ENCODE measurements at regions not wholly inside any gene's neighbourhood (a gene's known extent, or its start where the extent isn't known, plus 50 kb on each side); places are given as distances from the start of the nearest gene placed in this dataset.

DNA sequence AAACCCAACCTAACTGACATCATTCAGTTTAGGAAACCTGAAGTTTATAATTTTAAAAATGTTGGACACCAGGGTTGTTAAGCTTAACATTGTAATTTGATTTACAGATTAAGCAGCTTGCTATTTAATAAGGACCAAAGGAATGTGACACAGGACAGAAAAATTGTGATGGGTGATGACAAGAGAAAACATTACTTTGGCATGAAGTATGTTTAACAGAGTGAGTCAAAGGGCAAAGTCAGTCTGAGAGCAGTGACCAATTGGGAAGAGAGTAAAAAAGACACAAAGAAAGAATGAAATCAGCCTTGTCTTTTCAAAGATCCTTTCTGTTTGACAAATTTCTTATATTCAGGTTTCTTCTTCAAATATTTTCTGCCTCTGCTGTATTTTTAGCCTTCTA lies 1301.6 kb downstream of the SI start:
- ATAC-seq = no peak
- H3K4me1 ChIP-seq = no peaks in the 10 kb centered on the region
- no peak overlapping the region for H3K27ac ChIP-seq
- H3K4me3 ChIP-seq = no peak overlapping the region
- no peaks in the 10 kb centered on the region for H3K36me3 ChIP-seq (ENCODE audit: insufficient read depth in 1 of 2, low read depth in 1 of 2)
- no peaks in the 10 kb centered on the region for H3K9me3 ChIP-seq
- DNase-seq = no peak
- intact Hi-C loops (cut with DNase I) = no loop called here
- H3K27me3 ChIP-seq (ENCODE audit: insufficient read depth in 3 of 3, low read length in 2 of 3) = no peaks in the 10 kb centered on the region
- TF ChIP-seq CTCF (IDR thresholded peaks at IDR 0.05) = no peak

DNA sequence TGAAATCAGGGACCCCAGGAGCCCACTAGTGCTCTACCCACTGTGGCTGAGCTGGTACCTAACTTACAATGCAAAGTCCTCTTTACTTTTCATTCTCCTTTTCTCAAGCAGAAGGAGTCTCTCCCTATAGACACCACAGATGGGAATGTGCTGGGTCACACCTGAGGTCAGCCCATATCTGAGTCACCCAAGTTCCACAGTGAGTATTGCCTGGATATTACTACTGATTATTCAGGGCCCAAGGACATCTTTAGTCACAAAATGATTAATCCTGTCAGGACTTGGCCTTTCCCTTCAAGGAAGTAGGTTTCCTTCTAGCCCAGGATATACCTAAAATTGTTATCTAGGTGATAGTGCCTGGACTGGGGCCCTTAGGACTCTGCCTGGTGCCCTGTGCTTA lies 1305.2 kb downstream of the SI start:
- Histone ChIP-seq H3K9me3 (no peaks in the 10 kb centered on the region), H3K27me3 (ENCODE audit: insufficient read depth in 3 of 3, low read length in 2 of 3) (no peaks in the 10 kb centered on the region), H3K27ac (no peak overlapping the region), H3K4me1 (no peaks in the 10 kb centered on the region), H3K4me3 (no peak overlapping the region), H3K36me3 (ENCODE audit: insufficient read depth in 1 of 2, low read depth in 1 of 2) (no peaks in the 10 kb centered on the region)
- ATAC-seq = no peak
- intact Hi-C loops (cut with DNase I) = no loop called here
- no peak for DNase-seq
- no peak for TF ChIP-seq CTCF (IDR thresholded peaks at IDR 0.05)

DNA sequence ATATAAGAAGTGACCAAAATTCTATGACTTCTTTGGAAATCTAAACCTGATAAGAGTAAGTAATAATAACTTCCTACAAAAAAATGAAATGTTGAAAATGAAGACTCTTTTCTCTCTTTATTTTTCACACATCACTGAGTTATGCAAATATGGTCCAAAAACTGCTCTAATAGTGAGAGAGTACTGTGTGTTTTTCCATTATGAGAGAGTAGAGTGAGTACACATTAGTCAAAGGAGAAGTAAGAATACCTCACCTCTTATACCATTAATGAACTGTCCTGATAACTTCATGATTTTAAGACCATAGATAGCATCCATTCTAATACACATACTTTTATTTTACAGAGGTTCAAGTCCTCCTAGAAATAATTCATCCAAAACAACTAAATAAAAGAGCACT lies 1310.2 kb downstream of the SI start:
- no peak overlapping the region for H3K27ac ChIP-seq
- H3K27me3 ChIP-seq (ENCODE audit: insufficient read depth in 3 of 3, low read length in 2 of 3) = no peaks in the 10 kb centered on the region
- H3K36me3 ChIP-seq (ENCODE audit: insufficient read depth in 1 of 2, low read depth in 1 of 2) = no peaks in the 10 kb centered on the region
- intact Hi-C loops (cut with DNase I) = no loop called here
- ATAC-seq = no peak
- no peaks in the 10 kb centered on the region for H3K4me1 ChIP-seq
- TF ChIP-seq CTCF (IDR thresholded peaks at IDR 0.05) = no peak
- H3K4me3 ChIP-seq = no peak overlapping the region
- DNase-seq = no peak
- H3K9me3 ChIP-seq = no peaks in the 10 kb centered on the region

DNA sequence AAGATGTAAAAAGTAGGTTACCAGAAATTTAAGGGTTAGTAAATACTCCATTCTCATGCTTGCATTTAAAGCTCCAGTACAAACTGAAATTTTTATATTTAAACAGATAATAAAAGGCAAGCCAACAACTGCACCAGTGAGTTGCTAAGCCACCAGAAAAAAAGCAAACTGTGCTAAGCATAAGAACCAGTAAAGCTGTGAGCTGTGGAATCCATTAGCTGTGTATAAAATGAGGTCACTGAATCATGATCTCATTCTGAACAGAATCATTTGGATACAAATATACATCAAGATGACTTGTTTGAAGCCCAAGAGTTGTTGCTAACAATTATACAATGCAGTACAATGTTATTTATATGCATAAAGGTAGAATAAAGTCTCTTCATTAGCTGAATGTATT lies 1312.2 kb downstream of the SI start:
- ATAC-seq (no peak), DNase-seq (no peak)
- intact Hi-C loops (cut with DNase I) = no loop called here
- Histone ChIP-seq H3K9me3 (no peaks in the 10 kb centered on the region), H3K36me3 (ENCODE audit: insufficient read depth in 1 of 2, low read depth in 1 of 2) (no peaks in the 10 kb centered on the region), H3K4me1 (no peaks in the 10 kb centered on the region), H3K27me3 (ENCODE audit: insufficient read depth in 3 of 3, low read length in 2 of 3) (no peaks in the 10 kb centered on the region), H3K27ac (no peak overlapping the region), H3K4me3 (no peak overlapping the region)
- no peak for TF ChIP-seq CTCF (IDR thresholded peaks at IDR 0.05)

DNA sequence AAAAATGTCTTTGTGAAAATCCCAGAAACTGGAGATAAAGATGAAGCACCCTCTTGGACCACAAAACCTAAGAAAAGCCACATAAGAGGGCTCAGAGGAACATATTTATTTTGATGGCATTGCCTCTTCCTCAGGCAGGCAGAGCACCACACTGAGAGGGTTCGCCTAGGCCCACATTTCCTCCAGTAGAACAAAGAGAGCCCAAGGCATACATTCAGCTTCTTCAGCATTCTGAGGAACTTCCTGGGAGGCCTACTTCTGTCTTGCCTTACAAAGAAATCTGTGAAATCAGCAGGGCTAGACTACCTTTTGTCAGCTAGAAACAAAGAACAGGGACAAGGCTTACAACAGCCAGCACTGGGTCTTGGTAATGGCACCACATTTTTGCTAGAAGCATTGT lies 1325.3 kb downstream of the SI start:
- H3K27me3 ChIP-seq (ENCODE audit: insufficient read depth in 3 of 3, low read length in 2 of 3) = no peaks in the 10 kb centered on the region
- H3K27ac ChIP-seq = no peak overlapping the region
- 75 to 87% (median 76%) methylated on average over 1 of the region's 1 CpG for WGBS, 3 donors
- TF ChIP-seq CTCF (IDR thresholded peaks at IDR 0.05) = no peak
- H3K9me3 ChIP-seq = no peaks in the 10 kb centered on the region
- ATAC-seq = no peak
- no peaks in the 10 kb centered on the region for H3K4me1 ChIP-seq
- DNase-seq = no peak
- intact Hi-C loops (cut with DNase I) = no loop called here
- H3K4me3 ChIP-seq = no peak overlapping the region
- no peaks in the 10 kb centered on the region for H3K36me3 ChIP-seq (ENCODE audit: insufficient read depth in 1 of 2, low read depth in 1 of 2)

All from psoas muscle (tissue), 7 donors.